GM12865 (cell line): ENCODE measurements at regions not wholly inside any gene's neighbourhood (a gene's known extent, or its start where the extent isn't known, plus 50 kb on each side); places are given as distances from the start of the nearest gene placed in this dataset.

Experiments used
- DNase-seq: peaks from one replicate; pipeline ENCODE4 v3.0.0; 2010; ENCODE audit warnings: low read depth
- H3K4me3 ChIP-seq: 2 replicates; pipeline ENCODE4 v1.5.1; 2011; ENCODE audit warnings: mild to moderate bottlenecking, low read depth, low read length, control low read depth
- TF ChIP-seq, protein P1 (sequence below): IDR thresholded peaks from 2 replicates; pipeline ENCODE4 v1.5.1; 2011; ENCODE audit warnings: low read length, control low read depth, low read depth, inconsistent platforms; ENCODE audit not compliant: insufficient read depth; ENCODE audit errors: missing control alignments

DNA sequence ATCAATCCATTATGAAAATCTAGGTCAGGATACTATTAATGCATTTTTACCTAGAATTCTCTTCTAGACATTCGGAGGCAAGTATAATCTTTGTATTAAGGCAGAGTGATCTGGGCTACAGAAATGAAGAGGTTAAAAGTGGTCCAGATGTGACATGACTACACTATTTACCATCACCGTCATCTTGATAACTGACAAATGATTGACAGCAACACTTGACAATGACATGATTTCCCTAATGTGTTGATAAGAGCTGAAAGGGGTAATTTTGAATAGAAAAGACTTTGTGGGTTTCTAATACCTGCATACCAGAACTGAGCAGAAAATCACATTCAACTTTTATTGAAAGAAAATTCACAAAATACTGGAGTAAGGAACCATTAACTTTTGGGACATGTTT is 718.9 kb upstream of the MAP3K7 start:
- TF ChIP-seq, protein P1, sequence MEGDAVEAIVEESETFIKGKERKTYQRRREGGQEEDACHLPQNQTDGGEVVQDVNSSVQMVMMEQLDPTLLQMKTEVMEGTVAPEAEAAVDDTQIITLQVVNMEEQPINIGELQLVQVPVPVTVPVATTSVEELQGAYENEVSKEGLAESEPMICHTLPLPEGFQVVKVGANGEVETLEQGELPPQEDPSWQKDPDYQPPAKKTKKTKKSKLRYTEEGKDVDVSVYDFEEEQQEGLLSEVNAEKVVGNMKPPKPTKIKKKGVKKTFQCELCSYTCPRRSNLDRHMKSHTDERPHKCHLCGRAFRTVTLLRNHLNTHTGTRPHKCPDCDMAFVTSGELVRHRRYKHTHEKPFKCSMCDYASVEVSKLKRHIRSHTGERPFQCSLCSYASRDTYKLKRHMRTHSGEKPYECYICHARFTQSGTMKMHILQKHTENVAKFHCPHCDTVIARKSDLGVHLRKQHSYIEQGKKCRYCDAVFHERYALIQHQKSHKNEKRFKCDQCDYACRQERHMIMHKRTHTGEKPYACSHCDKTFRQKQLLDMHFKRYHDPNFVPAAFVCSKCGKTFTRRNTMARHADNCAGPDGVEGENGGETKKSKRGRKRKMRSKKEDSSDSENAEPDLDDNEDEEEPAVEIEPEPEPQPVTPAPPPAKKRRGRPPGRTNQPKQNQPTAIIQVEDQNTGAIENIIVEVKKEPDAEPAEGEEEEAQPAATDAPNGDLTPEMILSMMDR: no peak
- DNase-seq: no peak
- H3K4me3 ChIP-seq: no peak overlapping the region

DNA sequence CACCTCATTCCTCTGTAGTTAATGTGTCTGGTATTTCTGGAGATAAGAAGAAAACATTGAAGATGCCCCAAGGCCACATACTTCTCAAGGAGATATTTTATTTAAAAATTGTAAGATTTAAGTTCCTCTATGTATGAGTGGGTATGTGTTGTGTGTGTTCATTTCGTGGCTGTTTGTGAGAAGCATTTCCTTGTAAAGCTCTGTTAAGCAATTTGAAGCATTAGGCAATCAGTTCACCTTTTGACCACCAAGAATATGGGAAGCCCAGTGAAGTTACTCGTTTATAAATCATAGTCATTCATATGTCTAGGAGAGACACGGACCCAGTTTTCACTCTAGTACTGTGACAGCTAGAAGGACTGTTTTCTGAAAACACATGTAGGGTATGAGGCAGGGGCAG is 717.6 kb upstream of the MAP3K7 start:
- H3K4me3 ChIP-seq: no peak overlapping the region
- no peak for DNase-seq
- TF ChIP-seq, protein P1: no peak

DNA sequence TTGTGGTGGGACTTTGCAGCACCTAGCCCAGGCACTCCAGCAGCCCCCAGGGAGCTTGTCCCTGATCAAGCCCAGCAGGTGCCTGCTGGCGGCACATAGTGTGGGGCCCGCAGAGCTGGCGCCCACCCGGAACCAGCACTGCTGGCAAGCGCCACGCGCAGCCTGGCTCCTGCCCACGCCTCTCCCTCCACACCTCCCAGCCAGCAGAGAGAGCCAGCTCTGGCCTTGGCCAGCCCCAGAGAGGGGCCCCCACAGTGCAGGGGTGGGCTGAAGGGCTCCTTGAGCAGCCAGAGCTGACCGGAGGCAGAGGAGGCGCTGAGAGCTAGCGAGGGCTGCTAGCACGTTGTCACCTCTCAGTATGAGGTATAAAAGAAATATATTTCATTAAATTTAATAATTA is 716.5 kb upstream of the MAP3K7 start:
- DNase-seq: no peak
- TF ChIP-seq, protein P1: no peak
- no peak overlapping the region for H3K4me3 ChIP-seq

DNA sequence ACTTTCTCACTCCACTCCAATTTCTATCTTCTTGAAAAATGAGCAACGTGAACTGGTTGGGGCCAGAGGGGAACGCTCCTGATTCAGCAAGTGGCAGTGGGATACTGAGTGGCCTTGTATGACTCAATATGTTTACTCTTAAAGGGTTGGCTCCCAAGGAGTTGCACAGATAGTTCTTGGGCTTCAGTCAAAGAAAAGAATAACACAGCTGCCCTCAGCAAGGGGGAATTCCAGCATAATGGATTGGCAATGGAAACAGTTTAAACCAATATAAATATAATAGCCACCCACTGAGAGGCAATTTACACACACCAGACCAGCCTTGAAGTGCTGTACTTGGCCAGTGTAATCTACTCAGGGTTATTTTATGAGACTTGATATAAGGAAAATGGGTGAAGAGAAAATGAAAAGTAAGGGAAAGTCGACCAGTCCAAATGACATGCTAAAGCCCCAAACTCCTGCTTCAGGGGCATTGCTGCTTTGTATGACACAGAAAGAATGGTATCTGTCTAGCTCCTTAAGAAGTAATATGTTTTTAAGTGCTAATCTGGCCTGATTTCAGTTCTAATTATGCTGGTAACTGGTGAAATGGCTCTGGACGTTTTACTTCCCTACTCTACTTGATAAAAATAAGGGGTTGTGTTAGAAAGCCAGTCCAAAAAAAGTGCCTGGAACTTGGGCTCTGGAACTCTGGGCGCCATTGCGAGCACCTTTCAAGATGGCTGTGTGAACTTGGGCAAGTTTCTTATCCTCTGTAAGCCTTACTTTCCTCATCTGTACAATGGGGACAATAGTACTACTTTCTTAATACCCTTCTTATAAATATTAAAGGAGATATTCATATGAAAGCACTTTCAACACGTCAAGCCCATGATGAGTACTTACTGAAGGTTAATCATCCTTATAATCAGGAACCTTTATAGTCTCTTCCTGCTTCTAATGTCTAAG is 712.9 kb upstream of the MAP3K7 start:
- no peak overlapping the region for H3K4me3 ChIP-seq
- DNase-seq: no peak
- TF ChIP-seq, protein P1: no peak

DNA sequence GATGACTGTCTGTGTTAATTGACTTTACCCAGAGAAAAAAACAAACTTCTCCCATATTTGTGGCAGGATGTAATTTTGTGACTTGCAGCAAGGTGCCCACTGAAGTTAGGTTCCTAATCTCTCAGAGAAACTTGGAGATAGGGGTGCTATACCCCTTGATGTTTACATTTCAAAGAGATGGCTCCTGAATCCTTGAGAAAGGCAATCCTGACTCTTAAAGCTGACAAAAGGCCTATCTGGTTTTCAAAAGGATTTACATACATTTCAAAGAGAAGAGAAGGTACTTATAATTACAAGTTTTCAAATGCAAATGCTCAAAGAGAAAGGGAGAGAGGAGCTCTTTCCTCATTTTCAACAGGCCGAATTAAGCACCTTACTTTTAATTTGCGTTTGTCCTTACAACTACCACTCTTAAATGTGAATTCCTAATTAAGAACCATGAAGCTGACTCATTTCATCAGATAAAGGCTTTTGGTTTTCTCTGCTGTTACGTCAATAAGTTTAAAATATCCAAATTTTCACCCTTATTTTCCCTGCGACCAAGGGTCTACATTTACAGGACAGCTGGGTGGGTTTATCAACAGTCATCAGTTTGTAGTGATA is 711.8 kb upstream of the MAP3K7 start:
- H3K4me3 ChIP-seq: no peak overlapping the region
- DNase-seq: no peak
- TF ChIP-seq, protein P1: no peak

DNA sequence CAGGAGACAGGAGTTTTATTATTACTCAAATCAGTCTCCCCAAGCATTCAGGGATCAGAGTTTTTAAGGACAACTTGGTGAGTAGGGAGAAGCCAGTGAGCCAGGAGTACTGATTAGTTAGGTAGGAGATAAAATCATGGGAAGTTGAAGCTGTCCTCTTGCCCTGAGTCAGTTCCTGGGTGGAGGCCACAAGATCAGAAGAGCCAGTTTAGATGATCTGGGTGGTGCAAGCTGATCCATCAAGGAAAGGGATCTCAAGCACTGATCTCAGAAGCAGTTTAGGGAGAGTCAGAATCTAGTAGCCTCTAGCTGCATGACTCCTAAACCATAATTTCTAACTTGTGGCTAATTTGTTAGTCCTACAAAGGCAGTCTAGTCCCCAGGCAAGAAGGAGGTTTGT is 706.5 kb upstream of the MAP3K7 start:
- H3K4me3 ChIP-seq: no peak overlapping the region
- TF ChIP-seq, protein P1: no peak

DNA sequence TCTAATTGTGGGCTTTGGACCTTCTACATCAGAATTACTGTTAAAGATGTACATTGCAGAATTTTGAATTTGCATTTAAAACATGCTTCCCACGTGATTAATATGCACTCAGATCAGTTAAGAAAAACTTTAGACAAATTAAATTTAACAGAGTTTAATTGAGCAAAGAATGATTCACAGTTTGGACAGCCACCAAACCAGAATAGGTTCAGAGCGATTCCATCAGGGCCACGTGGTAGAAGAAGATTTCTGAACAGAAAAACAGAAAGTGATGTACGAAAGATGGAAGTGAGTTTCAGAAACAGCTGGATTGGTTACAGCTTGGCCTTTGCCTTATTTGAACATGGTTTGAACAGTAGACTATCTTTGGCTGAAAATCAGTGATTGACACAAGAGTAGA is 704.2 kb upstream of the MAP3K7 start:
- DNase-seq: no peak
- TF ChIP-seq, protein P1: no peak
- no peak overlapping the region for H3K4me3 ChIP-seq

More for the DNA sequence above, 706.5 kb upstream of the MAP3K7 start:
- no peak for DNase-seq
